Osteocyte (in vitro differentiated cells): ENCODE measurements at regions not wholly inside any gene's neighbourhood (a gene's known extent, or its start where the extent isn't known, plus 50 kb on each side); places are given as distances from the start of the nearest gene placed in this dataset.

Source experiments
- DNase-seq: peaks from one replicate; pipeline ENCODE4 v3.0.0; 2021; ENCODE audit warnings: mixed read lengths; ENCODE audit not compliant: unreplicated experiment; ENCODE audit errors: extremely low spot score
- H3K27ac Mint-ChIP-seq: one replicate; pipeline ENCODE4 v1.8.0; 2021; ENCODE audit warnings: mild to moderate bottlenecking, mixed read lengths; ENCODE audit not compliant: unreplicated experiment
- H3K27me3 Mint-ChIP-seq: one replicate; pipeline ENCODE4 v1.8.0; 2021; ENCODE audit warnings: mixed read lengths; ENCODE audit not compliant: unreplicated experiment
- H3K36me3 Mint-ChIP-seq: one replicate; pipeline ENCODE4 v1.8.0; 2021; ENCODE audit warnings: mixed read lengths; ENCODE audit not compliant: unreplicated experiment
- H3K4me1 Mint-ChIP-seq: one replicate; pipeline ENCODE4 v1.8.0; 2021; ENCODE audit warnings: mixed read lengths; ENCODE audit not compliant: unreplicated experiment
- H3K4me3 Mint-ChIP-seq: one replicate; pipeline ENCODE4 v1.8.0; 2021; ENCODE audit warnings: mild to moderate bottlenecking, moderate library complexity, mixed read lengths; ENCODE audit not compliant: unreplicated experiment
- H3K9me3 Mint-ChIP-seq: one replicate; pipeline ENCODE4 v1.8.0; 2021; ENCODE audit warnings: mixed read lengths; ENCODE audit not compliant: unreplicated experiment
- TF ChIP-seq, protein P1 (sequence below): fragments of 200-600 bp; sonication (generic); IDR thresholded peaks from 2 replicates; pipeline ENCODE4 v1.5.0; 2021; ENCODE audit warnings: antibody characterized with exemption, mild to moderate bottlenecking, moderate library complexity

DNA sequence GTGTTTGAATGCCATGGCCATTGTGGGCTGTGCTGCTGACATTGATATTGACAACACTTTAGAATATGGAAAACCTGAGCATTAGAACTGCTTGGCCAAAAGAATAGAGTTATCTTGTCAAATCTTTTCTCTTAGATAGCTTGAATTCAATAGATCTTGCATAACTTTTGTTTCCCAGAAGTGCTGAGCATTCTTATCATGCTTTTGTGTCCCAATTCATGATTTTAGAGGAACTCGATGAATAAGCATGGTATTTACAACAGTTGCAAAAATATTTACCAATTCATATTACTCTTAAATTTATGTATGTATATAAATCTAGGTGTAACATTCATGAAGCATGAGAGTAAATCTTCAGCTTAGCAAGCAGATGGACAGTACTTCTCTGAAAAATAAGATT, 508.0 kb downstream of the BCL11A start:
- Mint-ChIP-seq H3K36me3 (no peaks in the 10 kb centered on the region), H3K4me1 (no peaks in the 10 kb centered on the region), H3K9me3 (peaks cover 3% of the 10 kb centered on the region), H3K27ac (no peak overlapping the region), H3K4me3 (no peak overlapping the region), H3K27me3 (no peaks in the 10 kb centered on the region)
- no peak for DNase-seq
- TF ChIP-seq, protein P1, sequence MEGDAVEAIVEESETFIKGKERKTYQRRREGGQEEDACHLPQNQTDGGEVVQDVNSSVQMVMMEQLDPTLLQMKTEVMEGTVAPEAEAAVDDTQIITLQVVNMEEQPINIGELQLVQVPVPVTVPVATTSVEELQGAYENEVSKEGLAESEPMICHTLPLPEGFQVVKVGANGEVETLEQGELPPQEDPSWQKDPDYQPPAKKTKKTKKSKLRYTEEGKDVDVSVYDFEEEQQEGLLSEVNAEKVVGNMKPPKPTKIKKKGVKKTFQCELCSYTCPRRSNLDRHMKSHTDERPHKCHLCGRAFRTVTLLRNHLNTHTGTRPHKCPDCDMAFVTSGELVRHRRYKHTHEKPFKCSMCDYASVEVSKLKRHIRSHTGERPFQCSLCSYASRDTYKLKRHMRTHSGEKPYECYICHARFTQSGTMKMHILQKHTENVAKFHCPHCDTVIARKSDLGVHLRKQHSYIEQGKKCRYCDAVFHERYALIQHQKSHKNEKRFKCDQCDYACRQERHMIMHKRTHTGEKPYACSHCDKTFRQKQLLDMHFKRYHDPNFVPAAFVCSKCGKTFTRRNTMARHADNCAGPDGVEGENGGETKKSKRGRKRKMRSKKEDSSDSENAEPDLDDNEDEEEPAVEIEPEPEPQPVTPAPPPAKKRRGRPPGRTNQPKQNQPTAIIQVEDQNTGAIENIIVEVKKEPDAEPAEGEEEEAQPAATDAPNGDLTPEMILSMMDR = no peak

DNA sequence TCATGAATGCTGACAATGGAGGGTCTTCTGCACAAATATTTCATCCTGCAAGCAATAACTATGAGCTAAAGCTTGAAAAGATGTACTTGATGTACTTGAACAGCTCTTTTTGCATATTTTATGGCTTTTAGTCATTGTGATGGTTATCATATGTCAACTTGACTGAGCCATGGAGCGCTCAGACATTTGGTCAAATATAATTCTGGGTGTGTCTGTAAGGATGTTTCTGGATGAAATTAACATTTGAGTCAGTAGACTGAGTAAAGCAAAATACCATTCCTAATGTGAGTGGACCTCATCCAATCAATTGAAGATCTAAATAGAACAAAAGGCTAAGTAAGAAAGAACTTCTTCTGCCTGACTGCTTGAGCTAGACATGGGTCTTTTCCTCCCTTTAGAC, 509.0 kb downstream of the BCL11A start:
- Mint-ChIP-seq H3K9me3 (peaks cover 3% of the 10 kb centered on the region), H3K27me3 (no peaks in the 10 kb centered on the region), H3K27ac (no peak overlapping the region), H3K4me3 (no peak overlapping the region), H3K4me1 (no peaks in the 10 kb centered on the region), H3K36me3 (no peaks in the 10 kb centered on the region)
- TF ChIP-seq, protein P1 = no peak
- DNase-seq = no peak

DNA sequence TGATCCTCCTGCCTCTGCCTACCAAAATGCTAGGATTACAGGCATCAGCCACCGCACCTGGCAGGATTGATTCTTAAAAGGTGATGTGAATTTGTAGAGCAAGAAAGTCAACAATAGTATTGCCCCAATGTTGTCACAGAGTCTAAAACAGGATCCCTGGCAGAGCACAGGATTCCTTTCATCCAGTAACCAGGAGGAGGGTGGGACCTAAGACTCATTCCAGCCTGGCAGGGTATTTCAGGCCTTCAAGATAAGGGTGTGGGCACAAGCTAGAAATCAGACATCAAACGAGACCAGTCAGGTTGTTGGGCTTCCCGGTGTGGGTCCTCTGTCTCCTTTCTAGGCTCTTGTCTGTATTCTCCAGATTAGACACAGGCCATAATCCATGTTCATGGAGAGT, 511.4 kb downstream of the BCL11A start:
- H3K36me3 Mint-ChIP-seq = no peaks in the 10 kb centered on the region
- no peaks in the 10 kb centered on the region for H3K4me1 Mint-ChIP-seq
- peaks cover 9% of the 10 kb centered on the region for H3K9me3 Mint-ChIP-seq
- H3K27ac Mint-ChIP-seq = no peak overlapping the region
- no peak for DNase-seq
- TF ChIP-seq, protein P1 = no peak
- no peak overlapping the region for H3K4me3 Mint-ChIP-seq
- no peaks in the 10 kb centered on the region for H3K27me3 Mint-ChIP-seq

DNA sequence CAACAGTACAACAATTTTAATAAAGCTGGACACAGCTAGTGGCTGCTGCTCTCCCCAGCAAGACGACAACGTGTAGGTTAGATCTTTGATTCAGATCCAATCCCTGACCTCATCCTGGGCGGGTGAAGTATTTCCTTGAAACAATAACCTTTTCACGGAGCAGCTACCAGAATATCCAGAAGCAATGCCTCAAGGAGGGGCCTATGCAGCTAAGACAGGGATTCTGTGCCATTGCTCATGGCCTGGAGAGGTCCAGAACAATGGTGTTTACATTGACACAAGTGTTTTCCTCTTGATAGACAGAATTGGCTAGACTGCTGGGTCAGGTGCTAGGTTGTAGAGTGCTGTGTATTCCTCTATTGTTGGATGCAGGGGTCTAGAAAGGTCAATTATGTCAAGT, 520.1 kb downstream of the BCL11A start:
- Mint-ChIP-seq H3K36me3 (no peaks in the 10 kb centered on the region), H3K27ac (no peak overlapping the region), H3K4me1 (no peaks in the 10 kb centered on the region), H3K4me3 (no peak overlapping the region), H3K27me3 (no peaks in the 10 kb centered on the region), H3K9me3 (peaks cover 22% of the 10 kb centered on the region)
- DNase-seq = no peak
- TF ChIP-seq, protein P1 = no peak

DNA sequence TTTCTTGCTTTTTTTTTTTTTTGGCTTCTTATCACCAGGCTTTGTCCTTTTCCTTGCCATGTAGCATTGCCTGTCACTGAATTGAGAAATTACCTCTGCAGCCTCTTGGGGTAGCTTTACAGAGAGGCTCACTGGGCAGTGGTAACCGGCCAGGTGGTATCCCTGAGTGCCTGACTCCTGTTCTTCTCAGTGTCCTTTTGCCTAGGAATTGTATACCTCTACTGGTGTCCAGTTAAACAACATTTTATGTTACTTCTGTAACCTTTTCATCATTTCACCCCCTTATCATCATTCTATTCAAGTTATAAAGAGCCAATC, 523.9 kb downstream of the BCL11A start:
- Mint-ChIP-seq H3K9me3 (peaks cover 14% of the 10 kb centered on the region), H3K4me1 (no peaks in the 10 kb centered on the region), H3K4me3 (no peak overlapping the region), H3K36me3 (no peaks in the 10 kb centered on the region), H3K27ac (no peak overlapping the region), H3K27me3 (no peaks in the 10 kb centered on the region)
- no peak for DNase-seq
- TF ChIP-seq, protein P1 = no peak
